ENCODE measurements at regions not wholly inside any gene's neighbourhood (a gene's known extent, or its start where the extent isn't known, plus 50 kb on each side); places are given as distances from the start of the nearest gene placed in this dataset.
"Not testable (repeated sequence)": the region's sequence is repeated elsewhere in the genome, so short reads cannot be mapped to it uniquely, and the experiment has no call there.

DNA sequence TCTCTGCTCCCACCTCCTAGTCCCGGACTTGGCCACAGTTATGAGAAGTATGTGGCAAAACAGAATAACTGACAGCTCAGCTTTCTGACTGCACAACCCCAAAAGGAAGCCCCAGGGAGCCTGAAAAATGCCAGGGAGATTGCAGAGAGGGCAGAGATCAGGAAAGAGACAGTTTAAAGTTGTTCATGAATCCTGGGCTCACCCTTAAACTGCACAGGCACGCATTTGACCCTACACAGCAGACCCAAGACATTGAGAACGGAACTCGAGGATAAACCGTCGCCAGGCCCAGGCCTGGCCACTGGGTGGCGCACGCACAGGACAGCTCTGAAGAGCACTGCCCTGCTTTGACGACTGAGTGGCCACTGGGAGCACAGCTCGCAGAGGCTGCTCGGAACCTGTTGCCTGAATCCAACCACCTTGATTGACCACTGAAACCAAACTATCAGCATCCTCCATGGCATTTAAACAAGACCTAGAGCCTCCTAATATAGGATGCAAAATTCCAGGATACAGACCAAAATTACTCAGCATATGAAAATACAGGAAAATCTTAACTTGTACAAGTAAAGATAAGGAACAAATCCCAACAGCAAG lies 114.0 kb downstream of the C16orf95 start:
- peak; percentile 65 for DNase-seq (ENCODE audit: low spot score)

DNA sequence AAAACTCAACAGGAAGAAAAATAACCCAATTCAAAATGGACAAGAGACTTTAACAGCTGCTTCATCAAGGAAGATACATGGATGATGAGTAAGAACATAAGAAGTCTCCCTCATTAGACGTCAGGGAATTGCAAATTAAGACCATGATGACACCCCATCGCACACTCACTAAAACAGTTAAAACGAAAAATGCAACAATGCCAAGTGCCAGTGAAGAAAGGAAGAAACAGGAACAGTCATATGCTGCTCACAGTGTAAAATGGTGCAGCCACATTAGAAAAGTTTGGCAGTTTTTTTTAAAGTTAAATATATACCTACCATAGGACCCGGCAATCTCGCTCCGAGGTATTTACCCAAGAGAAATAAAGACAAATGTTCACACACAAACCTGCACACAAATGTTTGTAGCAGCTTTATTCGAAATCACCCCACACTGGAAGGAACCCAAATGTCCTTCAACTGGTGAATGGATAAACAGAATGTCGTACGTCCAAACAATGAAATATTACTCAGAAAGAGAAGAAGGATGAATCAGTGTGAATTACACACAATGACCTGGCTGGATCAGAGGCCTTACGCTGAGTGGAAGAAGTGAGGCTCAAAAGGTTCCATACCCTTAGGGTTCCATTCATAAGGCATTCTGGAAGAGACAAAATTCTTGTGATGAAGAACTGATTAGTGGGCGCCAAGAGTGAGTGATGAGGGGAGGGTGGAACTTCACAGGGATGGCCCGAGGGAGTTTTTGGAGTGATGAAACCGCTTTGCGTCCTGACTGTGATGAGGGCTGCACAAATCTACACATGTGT lies 110.3 kb downstream of the C16orf95 start:
- DNase-seq (ENCODE audit: low spot score) = no peak

DNA sequence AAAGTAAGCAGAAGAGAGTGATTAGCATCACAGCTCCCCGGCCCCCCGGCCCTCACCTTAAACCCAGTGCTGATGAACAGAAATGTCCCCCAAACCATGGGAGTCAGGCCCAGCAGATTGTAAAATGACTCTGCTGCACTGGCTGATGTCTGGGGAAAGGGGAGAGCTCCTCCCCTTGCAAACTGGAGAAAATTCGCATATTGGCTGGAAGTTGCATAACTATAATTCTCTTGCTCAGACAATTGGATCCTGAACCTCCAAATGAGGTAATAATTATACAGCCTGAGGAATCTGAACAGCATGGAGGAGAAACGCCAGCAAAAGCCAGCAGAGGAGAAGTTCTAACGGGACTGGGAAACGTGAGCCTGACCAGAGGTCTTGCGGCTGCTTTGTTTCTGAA lies 109.7 kb downstream of the C16orf95 start:
- DNase-seq (ENCODE audit: low spot score) = peak; percentile 71

DNA sequence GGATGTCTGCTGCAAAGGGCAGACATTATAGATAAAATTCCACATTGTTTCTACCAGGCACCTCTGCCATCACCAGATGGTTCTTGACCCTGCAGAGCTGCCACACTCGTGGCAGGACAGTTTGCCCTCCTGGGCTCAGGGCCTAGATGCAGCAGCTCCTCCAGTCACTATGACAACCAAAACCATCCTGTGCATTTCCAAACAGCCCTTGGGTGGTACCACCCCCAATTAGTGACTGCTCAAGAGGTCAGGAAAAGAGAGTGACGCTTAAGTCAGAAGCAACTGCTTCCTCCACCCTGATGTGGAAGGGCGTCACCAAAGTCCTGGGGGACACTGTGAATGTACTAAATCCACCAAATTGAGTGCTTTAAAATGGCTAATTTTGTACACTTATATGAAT lies 109.2 kb downstream of the C16orf95 start:
- no peak for DNase-seq (ENCODE audit: low spot score)

DNA sequence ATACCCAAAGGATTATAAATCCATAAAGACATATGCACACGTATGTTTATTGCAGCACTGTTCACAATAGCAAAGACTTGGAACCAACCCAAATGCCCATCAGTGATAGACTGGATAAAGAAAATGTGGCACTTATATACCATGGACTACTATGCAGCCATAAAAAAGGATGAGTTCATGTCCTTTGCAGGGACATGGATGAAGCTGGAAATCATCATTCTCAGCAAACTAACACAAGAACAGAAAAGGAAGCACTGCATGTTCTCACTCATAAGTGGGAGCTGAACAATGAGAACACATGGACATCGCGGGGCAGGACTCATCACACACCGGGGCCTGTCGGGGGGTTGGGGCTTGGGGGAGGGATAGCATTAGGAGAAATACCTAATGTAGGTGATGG lies 108.2 kb downstream of the C16orf95 start:
- not testable (repeated sequence) for DNase-seq (ENCODE audit: low spot score)

DNA sequence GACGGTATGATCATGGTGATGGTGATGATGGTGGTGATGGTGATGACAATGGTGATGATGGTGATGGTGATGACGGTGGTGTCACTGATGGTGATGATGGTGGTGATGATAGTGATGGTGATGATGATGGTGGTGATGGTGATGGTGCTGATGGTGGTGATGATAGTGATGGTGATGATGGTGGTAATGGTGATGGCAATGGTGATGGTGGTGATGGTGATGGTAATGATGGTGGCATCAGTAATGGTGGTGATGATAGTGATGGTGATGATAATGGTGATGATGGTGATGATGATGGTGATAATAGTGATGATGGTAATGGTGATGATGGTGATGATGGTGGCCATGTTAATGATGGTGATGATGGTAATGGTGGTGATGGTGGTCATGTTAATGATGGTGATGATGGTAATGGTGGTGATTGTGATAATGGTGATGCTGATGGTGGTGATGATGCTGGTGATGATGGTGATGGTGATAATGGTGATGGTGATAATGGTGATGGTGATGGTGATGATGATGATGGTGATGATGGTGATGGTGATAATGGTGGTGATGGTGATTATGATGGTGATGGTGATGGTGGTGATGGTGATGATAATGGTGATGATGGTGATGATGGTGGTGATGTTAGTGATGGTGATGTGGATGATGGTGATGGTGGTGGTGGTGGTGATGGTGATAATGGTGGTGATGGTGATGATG lies 107.2 kb downstream of the C16orf95 start:
- no peak for DNase-seq (ENCODE audit: low spot score)

DNA sequence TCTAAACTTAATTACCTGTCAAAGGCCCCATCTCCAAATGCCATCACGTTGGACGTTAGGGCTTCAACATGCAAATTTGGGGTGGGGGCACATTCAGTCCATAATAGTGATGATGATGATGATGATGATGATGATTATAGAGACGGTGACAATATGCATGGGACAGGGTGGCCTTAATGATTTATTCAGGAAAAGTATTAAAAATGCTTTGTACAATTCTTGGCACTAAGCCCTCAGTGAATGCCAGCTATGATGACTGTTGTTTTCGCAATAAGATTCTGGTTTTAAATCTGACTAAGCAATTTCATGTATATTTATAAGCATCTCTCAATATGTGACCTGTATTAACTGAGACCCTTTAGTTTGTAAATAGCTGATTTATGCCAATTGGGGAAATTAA lies 106.3 kb downstream of the C16orf95 start:
- peak; percentile 33 for DNase-seq (ENCODE audit: low spot score)

DNA sequence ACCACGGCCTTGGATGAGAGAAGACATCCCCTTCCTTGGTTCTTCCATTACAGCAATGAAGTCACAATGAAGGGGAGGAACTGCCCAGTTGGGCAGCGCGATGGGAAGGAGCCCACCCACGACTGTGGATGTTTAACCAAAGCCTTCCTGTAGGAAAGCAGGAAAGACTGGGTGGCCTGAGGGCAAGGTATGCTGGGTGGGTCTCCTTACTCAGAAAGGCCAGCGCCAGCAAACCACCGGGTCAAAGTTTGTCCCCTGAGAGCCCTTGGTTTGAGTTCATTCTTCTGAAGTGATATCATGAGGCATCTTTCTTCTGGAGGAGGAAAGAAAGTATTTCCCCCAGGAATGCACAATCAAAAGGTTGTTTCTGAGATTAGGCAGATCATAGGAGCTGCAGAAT lies 105.2 kb downstream of the C16orf95 start:
- DNase-seq (ENCODE audit: low spot score) = peak; percentile 34

DNA sequence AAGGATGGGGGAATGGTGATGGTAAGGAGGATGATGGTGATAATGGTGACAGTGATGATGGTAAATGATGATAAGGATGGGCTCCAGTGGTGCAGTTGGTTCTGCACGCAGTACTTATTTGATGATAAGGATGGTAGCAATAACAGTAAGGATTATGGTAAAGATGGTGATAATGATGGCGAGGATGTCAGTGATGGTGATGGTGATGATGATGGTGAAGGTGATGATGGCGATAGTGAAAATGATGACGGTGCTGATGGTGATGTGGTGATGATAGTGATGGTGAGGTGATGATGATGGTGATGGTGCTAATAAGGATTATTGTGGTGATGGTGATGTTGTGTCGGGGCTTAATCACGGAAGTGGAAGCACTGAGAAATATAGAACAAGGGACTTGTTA lies 103.7 kb downstream of the C16orf95 start:
- DNase-seq (ENCODE audit: low spot score) = no peak

DNA sequence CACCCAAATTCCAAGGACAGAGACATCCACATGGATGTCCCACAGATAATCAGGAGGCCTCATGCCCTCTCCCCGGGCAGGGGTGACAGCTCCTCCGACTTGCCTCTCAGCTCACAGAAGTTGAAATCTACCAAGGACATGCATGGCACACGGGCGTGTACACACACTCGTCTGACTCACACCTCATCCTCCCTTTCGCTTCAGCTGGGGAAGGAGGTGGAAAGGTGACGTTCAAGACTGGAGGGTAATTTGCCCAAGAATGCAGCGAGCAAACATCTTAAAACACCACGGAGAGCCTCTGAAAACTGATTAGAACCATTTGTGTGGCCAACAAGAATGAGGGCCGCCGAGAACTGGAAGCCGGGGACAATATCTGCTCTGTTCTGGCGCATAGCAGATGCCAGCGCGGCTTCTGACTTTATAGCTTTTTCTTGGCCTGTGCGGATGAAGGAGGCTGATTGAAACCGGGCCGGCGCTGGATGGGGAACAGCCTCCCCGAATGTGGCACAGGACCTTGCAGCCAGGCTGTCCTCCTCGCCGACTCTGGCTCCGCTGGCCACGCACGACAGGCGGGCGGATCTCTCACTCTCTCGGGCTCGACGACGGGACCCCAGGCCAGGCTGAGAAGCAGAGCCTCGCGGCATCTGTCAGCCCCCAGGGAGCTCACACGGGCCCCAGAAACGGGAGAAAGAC lies 100.9 kb downstream of the C16orf95 start:
- DNase-seq (ENCODE audit: low spot score) = no peak

DNA sequence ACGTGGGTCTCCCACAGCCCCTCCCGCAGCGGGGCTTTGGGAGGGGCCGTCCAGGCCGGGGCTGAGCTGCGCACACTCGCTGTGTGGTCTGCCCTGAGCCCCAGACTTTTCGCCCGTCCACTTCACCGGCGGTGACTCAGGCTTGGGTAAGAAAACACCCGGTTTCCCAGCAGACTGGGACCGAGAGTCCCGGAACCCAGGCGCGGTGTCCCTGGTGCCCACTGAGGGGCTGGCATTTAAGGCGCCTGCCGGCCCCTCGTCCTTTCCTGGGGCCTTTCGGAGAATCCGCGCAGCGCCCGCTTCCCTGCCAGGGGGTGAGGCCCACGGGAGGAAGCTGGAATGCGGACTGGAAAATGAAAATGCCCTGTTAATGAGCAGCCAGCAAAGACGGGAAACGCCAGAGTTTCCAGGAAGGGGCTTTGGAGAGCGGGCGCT lies 100.3 kb downstream of the C16orf95 start:
- no peak for DNase-seq (ENCODE audit: low spot score)

DNA sequence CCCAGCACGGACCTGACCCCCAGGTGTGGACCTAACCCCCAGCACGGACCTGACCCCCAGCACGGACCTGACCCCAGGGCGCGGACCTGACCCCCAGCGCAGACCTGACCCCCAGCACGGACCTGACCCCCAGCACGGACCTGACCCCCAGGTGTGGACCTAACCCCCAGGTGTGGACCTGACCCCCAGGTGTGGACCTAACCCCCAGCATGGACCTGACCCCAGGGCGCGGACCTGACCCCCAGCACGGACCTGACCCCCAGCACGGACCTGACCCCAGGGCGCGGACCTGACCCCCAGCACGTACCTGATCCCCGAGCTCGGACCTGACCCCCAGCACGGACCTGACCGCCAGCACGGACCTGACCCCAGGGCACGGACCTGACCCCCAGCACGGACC lies 99.4 kb downstream of the C16orf95 start:
- not testable (repeated sequence) for DNase-seq (ENCODE audit: low spot score)

DNA sequence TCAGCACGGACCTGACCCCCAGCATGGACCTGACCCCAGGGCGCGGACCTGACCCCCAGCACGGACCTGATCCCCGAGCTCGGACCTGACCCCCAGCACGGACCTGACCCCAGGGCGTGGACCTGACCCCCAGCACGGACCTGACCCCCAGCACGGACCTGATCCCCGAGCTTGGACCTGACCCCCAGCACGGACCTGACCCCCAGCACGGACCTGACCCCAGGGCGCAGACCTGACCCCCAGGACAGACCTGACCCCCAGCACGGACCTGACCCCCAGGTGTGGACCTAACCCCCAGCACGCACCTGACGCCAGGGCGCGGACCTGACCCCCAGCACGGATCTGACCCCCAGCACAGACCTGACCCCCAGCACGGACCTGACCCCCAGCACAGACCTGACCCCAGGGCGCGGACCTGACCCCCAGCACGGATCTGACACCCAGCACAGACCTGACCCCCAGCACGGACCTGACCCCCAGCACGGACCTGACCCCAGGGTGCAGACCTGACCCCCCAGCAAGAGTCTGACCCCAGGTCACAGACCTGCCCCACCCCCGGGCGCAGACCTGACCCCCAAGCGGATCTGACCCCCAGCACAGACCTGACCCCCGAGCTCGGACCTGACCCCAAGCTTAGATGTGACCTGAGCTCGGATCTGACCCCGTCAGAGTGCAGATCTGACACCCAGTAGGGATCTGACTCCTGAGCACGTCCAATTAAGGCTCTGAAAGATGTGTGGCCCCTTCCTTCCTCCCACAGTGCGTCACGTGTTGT lies 98.7 kb downstream of the C16orf95 start:
- DNase-seq (ENCODE audit: low spot score) = no peak

DNA sequence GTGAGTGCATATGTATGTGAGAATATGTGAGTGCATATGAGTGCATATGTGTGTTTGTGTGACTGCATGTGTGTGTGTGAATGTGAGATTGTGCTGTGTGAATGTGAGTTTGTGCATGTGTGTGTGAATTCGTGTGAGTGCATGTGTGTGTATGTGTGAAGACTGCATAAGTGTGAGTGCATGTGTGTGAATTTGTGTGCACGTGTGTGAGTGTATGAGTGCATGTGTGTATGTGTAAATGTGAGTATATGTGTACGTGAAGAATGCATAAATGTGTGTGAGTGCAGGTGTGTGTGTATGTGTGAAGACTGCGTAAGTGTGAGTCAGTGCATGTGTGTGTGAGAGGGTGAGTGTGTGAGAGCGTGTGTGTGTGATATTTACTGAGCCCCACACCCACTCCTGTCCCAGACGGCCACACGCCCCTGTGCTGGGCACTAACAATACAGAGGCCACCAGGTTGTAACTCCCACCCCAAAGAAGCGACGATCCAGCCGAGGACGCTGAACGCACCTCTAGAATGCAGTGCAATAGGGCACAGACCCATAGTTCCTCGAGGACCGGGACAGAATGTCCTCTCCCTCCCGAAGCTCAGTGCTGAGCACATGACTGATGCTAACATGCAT lies 97.8 kb downstream of the C16orf95 start:
- DNase-seq (ENCODE audit: low spot score) = no peak

DNA sequence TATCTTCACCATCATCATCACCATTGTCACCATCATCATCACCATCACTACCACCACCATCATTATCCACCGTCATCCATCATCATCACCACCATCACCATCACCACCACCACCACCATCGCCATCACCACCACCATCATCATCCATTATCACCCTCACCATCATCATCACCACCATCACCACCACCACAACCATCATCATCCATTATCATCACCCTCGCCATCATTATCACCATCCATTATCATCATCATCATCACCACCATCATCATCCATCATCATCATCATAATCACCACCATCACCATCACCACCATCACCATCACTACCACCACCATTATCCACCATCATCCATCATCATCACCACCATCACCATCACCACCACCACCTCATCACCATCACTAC lies 95.6 kb downstream of the C16orf95 start:
- DNase-seq (ENCODE audit: low spot score) = no peak

DNA sequence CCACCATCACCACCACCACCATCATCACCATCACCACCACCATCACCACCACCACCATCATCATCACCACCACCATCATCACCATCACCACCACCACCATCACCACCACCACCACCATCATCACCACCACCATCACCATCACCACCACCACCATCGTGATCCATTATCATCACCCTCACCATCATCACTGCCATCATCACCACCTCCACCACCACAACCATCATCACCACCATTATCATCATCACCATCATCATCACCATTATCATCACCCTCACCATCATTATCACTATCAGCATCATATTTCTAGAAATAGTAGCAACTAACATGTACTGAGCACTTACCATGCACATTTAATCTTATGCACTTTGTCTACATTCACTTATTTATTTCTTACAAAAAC lies 94.9 kb downstream of the C16orf95 start:
- no peak for DNase-seq (ENCODE audit: low spot score)

DNA sequence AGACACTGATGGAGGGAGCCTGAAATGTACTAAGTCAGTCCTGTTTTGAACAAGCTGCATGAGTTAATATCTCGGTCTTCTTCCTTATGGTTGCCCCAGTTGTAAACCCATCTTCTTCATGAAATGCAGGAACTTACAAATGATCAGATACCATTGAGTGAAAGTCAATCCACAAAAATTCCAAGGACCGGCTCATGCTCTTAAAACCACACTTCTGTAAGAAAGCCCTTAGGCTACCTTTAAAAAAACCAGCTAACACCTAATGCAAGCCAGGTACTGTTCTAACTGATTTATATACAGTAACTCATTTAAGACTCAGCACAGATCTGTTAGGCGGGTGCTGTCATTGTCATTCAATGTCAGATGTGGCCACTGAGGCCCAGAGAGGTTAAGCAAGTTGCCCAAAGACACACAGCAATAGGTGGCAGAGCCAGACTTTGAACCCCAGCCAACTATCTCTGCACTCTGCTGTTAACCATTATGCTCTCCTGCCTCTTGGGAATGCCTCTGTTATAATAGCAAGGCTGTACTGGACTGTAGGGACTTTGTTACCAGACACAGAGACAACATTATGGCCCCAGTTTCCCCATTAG lies 93.4 kb downstream of the C16orf95 start:
- no peak for DNase-seq (ENCODE audit: low spot score)

DNA sequence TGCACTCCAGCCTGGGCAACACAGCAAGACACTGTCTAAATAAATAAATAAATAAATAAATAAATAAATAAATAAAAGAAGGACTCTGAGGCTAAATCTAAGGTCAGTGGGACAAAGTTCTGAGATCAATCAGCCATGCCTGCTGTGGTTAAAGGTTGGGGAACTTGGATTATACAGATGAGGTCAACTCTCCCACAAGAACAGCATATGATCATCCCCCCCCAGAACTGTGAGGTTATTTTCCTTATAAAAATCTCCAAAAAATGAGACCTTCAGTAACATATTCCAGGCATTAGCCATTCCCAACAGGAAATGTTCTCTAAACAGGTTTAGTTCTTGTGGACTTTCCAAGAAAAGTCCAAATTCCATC lies 90.3 kb downstream of the C16orf95 start:
- no peak for DNase-seq (ENCODE audit: low spot score)

DNA sequence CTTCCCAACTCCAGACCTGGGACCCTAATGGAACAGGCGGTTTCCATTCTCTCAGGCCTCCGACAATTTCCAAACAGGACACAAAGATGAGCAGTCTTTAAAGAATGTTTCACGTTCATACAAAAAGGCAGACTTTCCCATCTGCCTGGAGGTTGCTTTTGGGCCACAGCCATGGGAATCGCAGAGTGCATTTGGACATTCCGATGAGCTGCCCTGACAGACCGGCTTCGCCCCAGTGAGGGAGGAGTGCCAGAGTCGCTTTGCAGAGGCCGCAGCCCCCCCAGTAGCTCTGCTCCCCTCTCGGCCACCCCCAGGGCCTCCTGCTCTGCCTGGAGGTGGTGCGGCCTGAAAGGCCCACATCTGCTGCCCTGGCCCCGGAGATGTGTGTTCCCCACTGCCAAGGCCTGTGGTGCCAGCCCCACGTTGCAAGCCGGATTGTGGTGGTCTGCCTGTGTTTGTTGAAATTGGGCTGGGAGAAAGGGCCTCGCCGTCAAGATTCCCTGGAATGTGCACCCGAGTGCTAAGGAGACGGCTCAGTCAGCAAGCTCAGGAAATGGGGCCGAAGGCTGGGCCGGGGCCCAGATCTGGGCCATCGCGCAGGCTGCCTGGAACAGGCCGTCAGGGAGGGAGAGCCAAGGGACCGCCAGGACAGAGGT lies 89.8 kb downstream of the C16orf95 start:
- peak; percentile 72 for DNase-seq (ENCODE audit: low spot score)

DNA sequence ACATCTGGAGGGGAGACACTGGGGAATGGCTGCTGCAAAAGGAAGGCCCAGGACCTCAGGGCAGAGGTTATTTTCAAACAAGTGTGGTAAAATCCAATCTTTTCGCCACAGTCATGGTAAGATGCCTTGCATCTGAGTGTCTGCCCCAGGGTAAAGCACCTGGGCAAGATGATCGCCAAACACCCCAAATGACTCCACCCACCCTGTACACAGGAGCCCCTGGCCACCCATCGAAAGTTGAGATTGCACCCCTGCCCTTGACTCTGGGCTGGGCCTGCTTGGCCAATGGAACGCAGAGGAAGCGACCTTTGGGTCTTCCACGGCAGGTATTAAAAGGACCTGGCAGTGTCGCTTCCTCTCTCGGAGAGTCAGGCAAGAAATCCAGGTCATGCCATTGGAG lies 88.8 kb downstream of the C16orf95 start:
- no peak for DNase-seq (ENCODE audit: low spot score)
